ENCODE measurements at regions not wholly inside any gene's neighbourhood (a gene's known extent, or its start where the extent isn't known, plus 50 kb on each side); places are given as distances from the start of the nearest gene placed in this dataset.

DNA sequence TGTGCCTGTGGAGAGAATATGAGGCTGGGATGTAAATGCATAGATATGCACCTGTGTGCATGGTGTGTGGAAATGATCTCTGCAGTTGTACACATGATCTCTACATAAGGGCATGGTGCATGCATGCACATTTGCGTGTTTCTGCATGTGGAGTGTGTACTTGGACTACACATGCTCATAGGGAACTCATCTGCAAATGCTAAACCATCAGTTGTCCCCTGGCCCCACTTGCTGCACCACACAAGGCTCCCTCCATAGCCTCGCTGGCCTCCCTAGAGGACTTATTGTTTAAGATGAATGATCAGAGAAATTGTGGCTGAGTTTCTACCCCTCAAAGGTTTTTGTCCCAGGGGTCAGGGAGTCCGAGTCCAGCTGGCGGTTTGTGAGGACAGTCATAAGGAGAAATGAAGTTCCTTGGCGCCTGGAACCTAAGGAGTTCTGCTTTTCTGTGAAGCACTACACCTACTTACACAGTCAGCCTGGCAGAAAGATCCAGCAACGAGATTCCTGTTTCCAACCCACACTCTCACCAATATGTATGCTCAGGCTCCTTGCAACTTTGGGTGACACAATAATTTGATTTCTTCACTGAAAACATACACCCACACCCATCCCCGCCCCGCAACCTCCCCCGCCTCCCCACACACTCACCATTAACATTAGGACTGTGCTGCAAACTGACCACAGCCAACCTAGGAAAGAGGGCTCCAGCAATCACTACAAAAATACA is 79.9 kb upstream of the CPEB4 start:
- DNase-seq = no peak

DNA sequence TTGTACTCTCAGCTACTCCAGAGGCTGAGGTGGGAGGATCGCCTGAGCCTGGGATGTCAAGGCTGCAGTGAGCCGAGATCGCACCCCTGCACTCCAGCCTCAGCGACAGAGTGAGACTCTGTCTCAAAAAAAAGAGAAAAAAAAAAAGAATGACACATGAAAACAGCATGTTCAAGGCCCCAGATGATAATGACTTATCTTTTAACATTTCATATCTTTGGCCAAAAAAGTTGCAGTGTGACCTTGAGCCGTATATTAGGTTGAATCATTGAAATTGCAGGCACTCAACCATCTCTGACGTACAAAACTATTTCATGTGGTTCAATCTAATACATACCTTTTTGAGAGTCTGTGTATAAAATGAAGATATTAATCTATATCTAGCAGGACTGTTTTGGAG is 79.1 kb upstream of the CPEB4 start:
- no peak for DNase-seq

DNA sequence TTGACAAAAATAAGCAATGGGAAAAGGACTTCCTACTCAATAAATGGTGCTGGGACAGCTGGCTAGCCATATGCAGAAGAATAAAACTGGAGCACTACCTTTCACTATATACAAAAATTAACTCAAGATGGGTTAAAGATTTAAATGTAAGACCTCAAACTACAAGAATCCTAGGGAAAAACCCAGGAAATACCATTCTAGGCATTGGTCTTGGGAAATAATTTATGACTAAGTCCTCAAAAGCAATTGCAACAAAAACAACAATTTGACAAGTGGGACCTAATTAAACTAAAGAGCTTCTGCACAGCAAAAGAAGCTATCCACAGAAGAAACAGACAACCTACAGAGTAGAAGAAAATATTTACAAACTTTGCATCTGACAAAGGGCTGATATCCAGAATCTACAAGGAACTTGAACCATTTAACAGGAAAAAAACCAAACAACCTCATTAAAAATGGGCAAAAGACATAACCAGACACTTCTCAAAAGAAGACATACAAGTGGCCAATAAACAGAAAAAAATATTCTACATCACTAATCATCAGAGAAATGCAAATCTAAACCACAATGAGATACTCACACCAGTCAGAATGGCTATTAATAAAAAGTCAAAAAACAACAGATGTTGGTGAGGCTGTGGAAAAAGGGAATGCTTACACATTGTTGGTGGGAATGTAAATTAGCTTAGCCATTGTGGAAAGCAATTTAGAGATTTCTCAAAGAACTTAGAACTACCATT is 75.2 kb upstream of the CPEB4 start:
- no peak for DNase-seq

DNA sequence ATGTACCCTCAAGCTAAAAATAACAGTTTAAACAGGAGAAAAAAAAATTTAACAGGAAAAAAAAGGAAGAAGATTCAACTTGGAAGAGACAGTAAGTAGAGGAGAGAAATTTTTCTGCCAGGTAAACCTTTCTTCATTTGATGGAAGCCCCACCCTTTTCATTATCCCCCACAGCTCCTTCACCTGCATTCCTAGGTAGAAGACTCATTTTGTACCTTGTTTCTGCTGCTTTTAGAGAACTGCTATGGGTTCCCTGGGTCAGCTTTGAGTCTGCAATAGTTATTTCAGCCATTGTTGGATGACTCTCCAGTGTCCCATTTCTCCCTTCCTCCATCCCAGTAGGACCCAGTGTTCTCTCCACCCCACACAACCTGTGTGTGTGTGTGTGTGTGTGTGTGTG is 74.1 kb upstream of the CPEB4 start:
- no peak for DNase-seq

DNA sequence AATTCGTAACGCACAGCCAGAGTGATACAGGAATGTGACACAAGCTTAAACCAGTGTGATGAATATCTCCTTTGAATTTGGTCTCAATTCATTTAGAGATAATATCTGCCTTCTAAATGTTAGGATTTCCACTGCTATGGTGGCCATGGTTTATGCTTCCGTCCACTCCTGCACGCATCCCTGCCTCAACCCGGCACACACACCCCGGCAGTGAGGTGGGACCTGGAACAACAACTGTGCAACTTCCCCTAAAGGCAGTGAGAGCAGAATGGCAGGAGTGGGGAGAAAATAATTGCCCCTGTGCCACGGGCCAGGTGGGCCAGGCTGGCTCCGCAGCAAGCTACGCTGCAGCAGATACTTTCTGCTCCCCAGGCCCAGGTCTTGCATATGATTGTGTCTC is 72.6 kb upstream of the CPEB4 start:
- DNase-seq = no peak

DNA sequence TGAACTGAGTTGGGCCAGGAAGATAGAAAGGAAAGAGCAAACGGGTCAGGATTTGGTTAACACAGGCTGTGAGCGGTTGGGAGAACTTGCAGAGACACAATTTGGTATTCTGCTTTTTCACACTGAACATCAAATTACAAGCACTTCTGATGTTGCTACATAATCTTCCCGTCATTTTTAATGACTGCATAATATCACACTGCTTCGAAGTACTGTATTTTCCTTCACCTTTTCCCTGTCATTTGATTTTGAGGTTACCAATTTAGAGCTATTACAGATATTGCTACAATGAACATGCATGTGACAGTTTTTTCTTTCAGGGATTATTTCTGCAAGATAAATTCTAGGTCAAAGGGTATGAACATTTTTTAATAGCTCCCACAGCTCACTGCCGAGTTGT is 71.4 kb upstream of the CPEB4 start:
- no peak for DNase-seq

DNA sequence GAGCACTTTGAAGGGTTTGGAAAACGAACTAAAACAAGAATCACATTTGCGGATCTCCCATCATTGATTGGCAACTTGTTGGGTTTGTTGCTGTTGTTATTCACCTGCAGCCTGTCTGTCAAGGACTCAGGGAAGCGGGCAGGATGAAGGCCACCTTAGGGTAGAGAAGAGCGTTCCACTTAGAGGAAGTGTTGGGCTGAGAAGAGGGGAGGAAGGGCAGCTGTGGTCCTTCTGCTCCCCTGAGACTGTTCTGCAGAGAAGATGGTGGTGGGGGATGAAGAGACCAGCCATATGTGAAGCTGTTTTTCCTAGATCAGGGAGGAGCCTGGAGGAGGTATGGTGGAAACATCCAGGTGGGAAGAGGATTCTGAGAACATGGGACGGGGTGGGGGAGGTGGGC is 70.6 kb upstream of the CPEB4 start:
- no peak for DNase-seq

DNA sequence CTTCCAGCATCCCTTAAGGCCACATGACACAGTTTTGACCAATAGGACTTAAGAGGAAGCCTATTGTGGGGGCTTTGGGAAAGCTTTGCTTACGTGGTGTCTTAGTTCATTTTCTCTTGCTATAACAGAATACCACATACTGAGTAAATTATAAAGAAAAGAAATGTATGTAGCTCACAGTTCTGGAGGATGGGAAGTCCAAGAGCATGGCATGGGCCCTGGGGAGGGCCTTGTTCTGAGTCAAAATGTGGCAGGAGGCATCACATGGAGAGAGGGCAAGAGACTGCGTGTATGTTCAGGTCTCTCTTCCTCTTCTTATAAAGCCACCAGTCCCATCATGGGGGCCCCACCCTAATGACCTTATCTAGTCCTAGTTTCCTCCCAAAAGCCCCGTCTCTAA is 68.6 kb upstream of the CPEB4 start:
- DNase-seq = no peak

DNA sequence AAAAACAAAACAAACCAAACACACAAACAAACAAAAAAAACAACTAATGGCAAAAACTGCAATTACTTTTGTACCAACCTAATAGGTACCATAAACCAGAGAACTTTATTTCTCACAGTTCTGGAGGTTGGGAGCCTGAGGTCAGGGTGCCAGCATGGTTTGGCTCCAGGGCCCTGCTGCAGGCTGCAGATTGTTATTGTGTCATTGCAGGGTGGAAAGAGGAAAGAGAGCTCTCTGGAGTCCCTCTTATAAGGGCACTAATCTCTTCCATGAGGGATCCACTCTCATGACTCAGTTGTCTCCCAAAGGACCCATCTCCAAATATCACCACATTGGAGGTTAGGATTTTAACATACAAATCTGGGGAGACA is 64.9 kb upstream of the CPEB4 start:
- no peak for DNase-seq

DNA sequence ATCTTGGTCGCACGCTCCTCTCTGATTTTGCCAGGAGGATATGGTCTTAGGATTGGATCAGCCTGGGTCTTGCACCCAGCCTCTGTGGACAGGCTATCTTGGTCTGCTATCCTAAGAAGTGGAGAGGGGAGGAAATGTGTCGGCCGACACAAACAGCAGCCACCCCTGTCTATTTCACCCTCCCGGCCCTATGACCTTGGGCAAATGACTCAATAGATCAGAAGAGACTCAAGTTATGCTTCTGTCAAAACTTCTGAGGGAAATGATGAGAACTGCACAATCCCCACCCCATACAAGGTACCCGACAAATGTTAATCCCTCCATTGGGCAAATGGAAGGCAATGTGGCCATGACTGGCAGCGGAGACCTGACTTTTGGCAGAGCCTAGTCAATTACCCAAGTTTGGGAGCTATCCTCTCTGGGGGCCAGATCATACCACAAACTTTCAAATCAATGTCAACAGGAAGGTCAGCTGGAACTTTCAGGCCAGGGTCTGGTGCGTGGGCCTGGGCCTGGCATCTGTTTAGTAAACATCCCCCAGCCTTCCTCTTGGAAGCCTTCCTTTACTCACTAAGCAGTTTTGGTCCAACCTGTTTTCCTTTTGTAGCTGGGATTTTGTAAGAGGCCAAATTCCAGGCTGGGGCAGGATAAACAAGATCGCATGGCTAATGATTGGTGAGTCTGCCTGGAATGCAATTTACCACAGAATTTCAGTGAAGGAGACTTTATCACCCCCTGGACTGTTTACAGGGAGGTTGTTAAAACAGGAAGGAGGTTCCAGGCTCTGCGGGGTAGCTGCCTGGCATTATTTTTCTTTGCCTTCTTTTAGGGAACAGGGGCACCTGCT is 64.2 kb upstream of the CPEB4 start:
- DNase-seq = no peak

DNA sequence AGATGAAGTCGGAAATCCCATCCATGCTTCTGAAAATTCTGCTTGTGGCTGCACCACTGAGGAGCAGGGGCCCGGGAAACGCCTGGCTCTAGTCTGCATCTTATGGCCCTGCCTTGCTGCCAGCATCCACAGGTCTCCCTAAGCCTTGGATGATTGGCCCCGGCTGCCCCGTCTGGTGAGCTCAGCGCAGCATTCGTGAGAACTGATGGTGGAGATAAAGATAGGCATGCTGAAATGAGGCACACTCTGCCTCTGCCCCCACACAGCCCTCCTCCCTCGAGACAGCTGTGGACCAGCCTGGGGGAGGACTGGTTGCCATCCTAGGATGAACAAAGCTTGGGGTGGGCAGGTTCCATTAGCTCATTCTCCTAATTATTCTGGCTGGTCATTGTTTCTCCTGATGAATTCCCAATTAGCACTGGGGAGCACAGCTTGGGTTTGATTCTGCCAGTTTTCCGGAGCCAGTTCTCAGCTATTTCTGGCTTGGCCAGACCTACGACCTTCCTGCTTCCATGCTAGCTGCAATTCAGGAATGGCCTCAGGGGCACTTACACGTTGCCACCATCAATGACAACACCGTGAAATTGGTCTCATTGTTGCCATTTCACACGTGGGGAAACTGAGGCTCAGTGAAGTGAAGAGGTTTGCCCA is 62.8 kb upstream of the CPEB4 start:
- no peak for DNase-seq

DNA sequence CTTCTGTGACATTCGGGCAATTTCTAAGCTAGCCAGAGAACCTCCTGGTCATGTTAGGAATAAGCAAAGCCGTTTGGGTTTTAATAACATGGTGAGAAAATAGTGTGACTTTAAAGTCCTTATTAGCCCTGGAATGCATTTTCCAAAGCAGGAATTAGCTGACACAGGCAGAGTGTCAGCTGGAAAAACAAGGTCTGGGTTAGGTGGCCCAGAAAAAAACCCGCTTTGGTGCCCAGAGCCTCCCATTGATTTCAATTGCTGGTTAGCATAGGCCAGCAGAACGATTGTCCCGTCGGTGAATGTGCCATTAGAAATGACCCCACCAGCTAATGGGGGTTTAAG is 62.1 kb upstream of the CPEB4 start:
- no peak for DNase-seq

DNA sequence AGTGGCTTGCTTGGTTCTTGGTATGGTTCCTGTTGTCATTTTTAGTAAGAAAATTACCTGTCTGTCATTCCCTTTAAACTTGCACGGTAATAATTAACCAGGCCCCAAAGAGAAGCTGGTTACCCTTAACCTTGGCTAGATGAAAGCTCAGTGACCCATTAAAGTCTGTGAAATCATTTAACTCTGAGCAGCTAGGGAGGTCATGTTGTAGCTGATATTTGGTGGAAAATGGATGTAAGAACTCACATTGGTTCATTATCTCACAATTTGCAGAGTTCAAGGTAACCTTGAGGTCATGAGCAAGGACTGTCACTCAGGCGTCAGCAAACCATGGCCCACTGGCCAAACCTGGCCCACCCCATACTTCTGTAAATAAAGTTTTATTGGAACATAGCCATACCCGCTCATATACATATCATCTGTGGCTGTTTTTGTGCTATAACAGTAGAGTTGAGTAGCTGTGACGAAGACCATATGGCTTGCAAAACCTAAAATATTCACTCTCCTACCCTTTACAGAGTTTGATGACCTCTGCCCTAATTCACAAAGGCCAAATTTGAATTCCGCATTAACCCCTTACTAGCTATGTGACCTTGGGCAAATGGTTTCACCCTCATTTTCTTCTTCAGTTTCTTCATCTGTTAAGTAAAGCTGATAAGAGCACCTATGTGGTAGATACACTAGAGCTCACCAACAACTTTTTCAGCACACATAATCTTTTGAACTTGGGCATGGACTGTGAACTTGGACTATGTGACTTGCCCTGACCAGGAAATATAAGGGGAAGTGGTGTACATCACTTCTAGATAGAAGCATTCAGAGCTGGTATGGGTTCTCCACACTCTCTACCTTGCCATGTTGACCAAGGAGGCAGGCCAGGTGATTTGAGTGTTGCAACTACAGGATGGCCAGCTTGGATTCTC is 61.5 kb upstream of the CPEB4 start:
- no peak for DNase-seq

DNA sequence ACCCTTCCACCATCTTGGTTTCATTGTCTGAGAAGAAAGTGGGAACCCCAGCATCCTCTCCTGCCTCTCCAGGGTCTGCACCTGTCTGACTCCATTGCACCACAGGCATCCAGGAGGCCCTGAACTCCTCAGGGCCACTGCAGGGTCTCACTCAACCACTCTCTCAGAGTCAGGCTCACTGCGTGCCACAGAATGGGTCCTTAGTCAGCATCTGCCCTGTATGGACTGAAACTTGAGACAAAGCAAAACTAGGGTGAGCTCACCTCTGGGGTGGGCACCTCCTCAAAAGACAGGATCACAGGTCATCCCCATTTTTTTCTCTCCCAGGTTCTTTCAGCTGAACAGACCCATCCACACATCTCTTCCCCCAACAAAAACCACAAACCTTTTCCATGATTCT is 59.2 kb upstream of the CPEB4 start:
- no peak for DNase-seq

DNA sequence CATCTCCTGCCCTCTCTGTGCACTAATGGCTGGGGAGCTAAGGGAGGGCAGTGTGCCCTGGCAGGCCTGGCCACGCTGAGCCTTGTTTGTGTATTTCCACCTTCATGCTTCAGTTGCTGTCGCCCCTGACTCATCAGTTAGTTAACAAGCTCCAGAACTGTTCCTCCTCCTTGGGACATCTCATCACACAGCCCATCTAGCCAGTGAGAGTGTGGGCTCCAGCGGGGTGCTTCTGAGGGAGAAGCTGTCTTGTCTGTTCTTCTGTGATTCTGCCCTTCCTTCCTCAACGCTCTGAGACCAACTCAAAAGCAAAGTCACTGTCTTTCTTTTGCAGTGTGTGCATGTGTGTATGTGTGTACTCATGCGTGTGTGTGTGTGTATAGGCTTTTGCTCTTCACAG is 58.3 kb upstream of the CPEB4 start:
- DNase-seq = no peak

DNA sequence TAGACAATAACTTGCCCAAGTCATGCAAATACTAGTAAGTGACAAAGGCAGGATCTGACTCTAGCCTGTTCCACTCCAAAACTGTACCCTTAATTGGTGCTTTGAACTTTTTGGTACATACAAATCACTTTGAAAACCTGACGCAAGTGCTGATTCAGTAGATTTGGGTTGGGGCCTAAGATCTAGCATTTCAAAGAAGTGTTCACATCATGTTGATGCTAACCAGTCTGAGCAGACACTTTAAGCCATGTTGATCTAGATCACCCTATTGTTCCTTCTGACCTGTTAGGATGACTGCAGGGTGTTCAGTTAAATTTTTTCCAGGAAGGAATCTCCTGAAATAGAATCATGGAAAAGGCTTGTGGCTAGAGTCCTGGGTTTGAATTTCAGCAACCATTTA is 57.7 kb upstream of the CPEB4 start:
- DNase-seq = no peak

DNA sequence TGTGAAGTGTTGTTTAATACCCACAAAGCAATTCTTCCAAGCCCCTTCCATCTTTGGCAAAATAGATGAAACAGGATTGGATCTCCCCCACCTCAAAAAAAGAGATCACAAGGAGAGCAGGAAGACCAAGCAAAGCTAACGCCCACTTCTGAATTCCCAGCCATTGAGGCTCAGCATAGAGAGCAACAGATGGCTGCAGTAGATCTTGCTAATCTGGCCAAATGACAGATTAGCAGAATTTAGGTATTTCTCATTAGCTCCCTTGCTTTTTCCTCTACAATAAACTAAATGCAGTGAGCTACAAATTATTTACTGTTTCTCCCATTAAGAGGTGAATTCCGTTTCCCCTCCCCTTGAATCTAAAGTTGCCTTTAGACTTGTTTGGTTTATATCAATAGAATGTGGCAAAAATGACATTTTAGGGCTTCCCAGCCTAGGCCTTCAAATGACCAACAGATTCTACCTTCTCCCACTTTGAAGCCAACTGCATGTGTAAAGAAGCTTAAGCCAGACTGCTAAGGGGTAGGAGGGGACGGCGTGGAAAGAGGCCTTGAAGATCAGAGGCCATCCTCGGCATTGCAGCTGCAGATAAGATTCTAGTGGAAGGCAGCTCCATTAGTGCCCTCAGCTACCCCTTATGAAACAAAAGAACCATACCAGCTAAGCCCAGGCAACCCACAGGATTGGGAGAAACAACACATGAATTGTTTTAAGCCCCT is 56.8 kb upstream of the CPEB4 start:
- DNase-seq = no peak

DNA sequence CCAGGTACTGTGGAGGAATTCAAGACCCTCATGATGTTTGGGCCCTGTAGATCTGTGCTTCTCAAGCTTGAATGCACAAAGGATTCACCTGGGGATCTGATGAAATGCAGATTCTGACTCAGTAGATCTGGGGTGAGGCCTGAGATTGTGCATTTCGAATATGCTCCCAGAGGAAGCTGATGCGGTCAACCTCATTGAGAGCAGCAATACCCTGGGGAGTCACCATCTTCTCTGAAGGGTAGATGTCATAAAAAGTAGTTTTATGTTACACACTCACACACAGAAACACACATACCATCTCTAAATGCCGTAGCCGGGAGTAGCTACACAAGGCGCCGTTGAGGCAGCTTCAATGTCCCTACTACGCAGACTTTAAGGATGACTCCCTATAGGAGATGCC is 55.8 kb upstream of the CPEB4 start:
- no peak for DNase-seq

DNA sequence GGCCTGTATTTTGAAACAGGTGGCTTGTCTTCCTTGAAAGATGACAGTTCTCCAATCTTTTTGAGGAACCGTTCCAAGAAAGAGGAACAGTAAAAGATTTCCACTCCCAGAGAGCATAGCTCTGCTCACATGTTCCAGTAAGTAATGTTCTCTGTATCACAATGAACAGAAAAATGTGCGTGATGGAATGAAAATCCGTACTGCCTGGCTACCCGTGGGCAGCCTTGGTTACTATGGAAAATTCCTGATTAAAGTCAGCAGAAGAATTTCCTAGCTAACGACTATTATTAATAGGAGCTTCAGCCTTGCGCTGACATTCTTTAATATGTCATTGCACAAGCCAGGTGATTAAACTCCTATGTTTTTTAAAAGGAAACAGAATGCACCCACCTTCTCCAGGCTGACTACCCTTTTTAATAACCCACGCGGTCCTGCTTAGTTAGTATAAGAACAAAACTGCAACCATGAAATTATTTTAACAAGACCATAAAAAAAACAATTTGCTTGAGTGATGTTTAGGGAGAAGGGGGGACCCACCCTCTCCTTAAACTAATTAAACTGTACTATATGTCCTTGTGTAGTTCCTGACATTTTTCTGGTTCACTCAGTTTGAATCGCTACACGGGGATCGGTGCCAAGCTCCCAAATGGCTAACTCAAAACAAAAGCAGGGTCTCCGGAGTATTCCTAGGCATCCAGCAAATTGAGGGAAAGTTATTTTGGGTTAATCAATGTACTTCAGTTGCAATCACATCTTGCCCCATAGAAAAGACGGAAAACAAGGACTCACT is 54.8 kb upstream of the CPEB4 start:
- no peak for DNase-seq

DNA sequence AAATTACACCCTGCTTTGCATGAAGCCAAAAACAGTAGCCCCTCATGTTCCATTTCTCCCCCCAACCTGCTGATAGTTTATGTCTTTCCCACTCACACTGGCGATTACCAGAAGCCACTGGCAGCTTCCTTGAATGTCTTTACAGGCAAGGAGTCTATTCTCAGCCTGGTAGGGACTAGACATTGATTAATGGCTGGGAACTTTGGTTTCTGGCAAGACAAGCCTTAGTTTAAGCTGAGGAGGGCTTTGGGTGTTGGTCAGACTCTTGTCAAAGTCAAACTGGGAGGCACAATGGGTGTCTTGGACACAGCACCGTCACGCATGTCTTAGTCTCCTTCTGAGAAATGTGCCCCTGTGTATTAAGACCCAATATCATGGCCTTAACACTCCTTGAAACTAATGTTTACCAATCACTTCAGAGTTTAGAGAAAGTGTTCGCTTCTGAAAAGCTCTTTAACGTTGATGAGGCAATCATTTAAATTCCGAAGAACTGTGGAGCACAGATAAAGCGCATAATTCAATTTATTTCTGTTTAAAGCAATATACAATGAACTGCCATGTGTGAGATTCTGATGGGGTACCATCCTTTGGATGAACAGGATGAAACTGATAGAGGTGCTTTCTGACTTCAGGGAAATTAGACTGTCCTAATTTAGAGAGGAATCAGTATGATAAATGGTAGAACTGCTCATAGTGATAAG is 53.9 kb upstream of the CPEB4 start:
- DNase-seq = no peak

All from NCI-H748 treated with DMSO at 0.1 percent for 48 hours (cell line).